ENCODE measurements at regions not wholly inside any gene's neighbourhood (a gene's known extent, or its start where the extent isn't known, plus 50 kb on each side); places are given as distances from the start of the nearest gene placed in this dataset.

DNA sequence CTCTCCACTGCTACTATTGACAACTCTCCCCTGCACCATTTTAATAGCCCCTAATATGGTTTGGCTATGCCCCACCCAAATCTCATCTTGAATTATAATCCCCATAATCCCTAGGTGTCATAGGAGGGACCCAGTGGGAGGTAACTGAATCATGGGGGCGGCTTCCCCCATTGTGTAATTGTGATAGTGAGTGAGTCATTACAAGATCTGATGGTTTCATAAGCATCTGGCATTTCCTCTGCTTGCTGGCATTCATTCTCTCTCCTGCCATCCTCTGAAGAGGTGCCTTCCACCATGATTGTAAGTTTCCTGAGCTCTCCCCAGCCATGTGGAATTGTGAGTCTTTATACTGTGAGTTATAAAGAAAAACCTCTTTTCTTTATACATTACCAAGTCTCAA is 74.1 kb upstream of the TCF21 start:
- WGBS, 4 donors: 46 to 54% (median 51%) methylated on average over 1 of the region's 1 CpG
- Histone ChIP-seq H3K27ac (peak overlapping the region in 1 of 12 donors; percentile 23), H3K36me3 (no peaks in the 10 kb centered on the region), H3K27me3 (no peaks in the 10 kb centered on the region), H3K4me3 (no peak overlapping the region), H3K9me3 (no peaks in the 10 kb centered on the region), H3K4me1 (peaks cover 0 to 7% (median 0%) of the 10 kb centered on the region in 12 donors)
- ATAC-seq (peak in 2 of 4 donors; percentile 27 to 67), DNase-seq (no peak)
- intact Hi-C loops (cut with DNase I): no loop called here
- TF ChIP-seq, protein P1, sequence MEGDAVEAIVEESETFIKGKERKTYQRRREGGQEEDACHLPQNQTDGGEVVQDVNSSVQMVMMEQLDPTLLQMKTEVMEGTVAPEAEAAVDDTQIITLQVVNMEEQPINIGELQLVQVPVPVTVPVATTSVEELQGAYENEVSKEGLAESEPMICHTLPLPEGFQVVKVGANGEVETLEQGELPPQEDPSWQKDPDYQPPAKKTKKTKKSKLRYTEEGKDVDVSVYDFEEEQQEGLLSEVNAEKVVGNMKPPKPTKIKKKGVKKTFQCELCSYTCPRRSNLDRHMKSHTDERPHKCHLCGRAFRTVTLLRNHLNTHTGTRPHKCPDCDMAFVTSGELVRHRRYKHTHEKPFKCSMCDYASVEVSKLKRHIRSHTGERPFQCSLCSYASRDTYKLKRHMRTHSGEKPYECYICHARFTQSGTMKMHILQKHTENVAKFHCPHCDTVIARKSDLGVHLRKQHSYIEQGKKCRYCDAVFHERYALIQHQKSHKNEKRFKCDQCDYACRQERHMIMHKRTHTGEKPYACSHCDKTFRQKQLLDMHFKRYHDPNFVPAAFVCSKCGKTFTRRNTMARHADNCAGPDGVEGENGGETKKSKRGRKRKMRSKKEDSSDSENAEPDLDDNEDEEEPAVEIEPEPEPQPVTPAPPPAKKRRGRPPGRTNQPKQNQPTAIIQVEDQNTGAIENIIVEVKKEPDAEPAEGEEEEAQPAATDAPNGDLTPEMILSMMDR (IDR thresholded peaks at IDR 0.05): no peak
- TF ChIP-seq POLR2A (IDR thresholded peaks at IDR 0.05): no peak

DNA sequence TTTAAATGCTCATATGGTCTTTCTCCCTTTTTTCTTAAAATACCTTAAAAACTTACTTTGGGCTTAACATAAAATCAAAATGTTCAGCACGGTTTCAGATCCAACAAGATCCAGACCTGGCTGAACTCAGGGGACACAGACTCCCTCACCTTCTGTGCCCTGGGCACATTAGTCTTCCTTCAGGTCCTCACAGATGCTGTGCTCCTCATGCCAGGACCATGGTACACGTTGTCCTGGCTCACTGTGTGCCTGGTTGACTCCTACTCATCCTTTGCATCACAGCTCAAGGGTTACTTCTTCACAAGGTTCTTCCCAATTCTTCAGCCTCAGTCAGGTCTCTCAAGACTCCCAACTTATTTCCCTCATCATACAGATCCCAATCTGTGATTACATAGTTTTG is 73.6 kb upstream of the TCF21 start:
- Histone ChIP-seq H3K36me3 (no peaks in the 10 kb centered on the region), H3K9me3 (no peaks in the 10 kb centered on the region), H3K27ac (peak overlapping the region in 2 of 12 donors; percentile 7 to 23), H3K4me3 (no peak overlapping the region), H3K4me1 (peaks cover 0 to 7% (median 0%) of the 10 kb centered on the region in 12 donors), H3K27me3 (no peaks in the 10 kb centered on the region)
- intact Hi-C loops (cut with DNase I): no loop called here
- DNase-seq (no peak), ATAC-seq (peak in 1 of 4 donors; percentile 31)
- WGBS, 4 donors: 51 to 63% (median 62%) methylated on average over 2 of the region's 2 CpGs
- TF ChIP-seq POLR2A (IDR thresholded peaks at IDR 0.05): no peak
- TF ChIP-seq, protein P1 (IDR thresholded peaks at IDR 0.05): no peak

DNA sequence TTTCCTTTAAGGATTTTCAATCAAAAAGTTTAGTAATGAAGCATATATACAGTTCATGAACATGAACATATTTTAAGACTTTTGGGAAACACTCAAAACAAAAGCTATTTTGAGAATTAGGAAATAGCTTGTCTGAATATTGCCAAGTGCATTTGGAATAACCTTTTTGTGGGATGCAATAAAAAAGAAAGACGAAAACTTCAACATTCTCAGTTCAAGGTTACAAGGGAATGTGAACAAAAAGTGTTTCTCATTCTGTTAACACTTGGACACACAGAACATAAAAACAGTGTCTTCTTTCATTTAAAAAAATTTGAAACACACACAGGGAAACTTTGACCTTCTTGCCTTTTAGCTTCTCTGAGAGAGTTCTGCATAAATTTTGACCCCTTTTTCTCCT is 72.7 kb upstream of the TCF21 start:
- ATAC-seq: no peak
- Histone ChIP-seq H3K4me1 (peaks cover 0 to 7% (median 0%) of the 10 kb centered on the region in 12 donors), H3K27me3 (no peaks in the 10 kb centered on the region), H3K36me3 (no peaks in the 10 kb centered on the region), H3K4me3 (no peak overlapping the region), H3K9me3 (no peaks in the 10 kb centered on the region), H3K27ac (no peak overlapping the region)
- no peak for DNase-seq
- intact Hi-C loops (cut with DNase I): no loop called here
- 54 to 69% (median 58%) methylated on average over 1 of the region's 1 CpG for whole genome bisulfite sequencing, 4 donors
- TF ChIP-seq, protein P1 (IDR thresholded peaks at IDR 0.05): no peak
- TF ChIP-seq POLR2A (IDR thresholded peaks at IDR 0.05): no peak

DNA sequence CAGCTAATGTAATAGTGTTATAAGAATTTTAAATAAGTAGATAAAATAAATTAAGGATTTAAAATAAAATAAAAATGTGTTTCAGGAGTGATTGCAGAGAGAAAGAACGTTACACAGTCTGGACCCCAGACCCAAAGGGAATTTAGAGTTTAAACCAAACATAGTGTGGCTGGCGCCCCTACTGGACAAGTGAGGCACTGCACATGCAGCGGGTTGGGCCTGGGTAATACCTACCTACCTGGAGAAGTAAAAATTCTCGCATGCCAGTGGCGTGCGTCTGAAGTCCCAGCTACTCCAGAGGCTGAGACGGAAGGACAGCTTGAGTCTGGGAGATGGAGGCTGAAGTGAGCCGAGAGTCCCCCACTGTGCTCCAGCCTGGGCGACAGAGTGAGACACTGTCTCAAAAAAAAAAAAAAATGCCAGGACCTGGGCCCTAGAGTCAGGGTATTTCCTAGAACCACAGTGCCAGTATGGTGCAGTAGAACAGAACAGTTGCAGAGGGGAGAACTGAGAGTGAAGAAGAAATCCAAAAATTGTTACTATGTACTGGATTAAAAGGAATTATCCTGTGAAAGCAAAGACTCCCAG is 71.4 kb upstream of the TCF21 start:
- TF ChIP-seq, protein P1 (IDR thresholded peaks at IDR 0.05): peak in 11 of 12 donors; percentile 13 to 50 (median 40)
- no peak for TF ChIP-seq POLR2A (IDR thresholded peaks at IDR 0.05)
- H3K27me3 ChIP-seq: no peaks in the 10 kb centered on the region
- DNase-seq (no peak), ATAC-seq (no peak)
- H3K27ac ChIP-seq: no peak overlapping the region
- H3K4me3 ChIP-seq: no peak overlapping the region
- intact Hi-C loops (cut with DNase I): no loop called here
- H3K9me3 ChIP-seq: no peaks in the 10 kb centered on the region
- H3K4me1 ChIP-seq: peaks cover 0 to 7% (median 0%) of the 10 kb centered on the region in 12 donors
- no peaks in the 10 kb centered on the region for H3K36me3 ChIP-seq
- 75 to 84% (median 78%) methylated on average over 9 of the region's 9 CpGs for WGBS, 4 donors

Data from heart left ventricle (tissue), 16 donors.